ENCODE measurements at regions not wholly inside any gene's neighbourhood (a gene's known extent, or its start where the extent isn't known, plus 50 kb on each side); places are given as distances from the start of the nearest gene placed in this dataset.
A peak's percentile ranks its signal among the peaks of the same experiment; 100 is the strongest.

DNA sequence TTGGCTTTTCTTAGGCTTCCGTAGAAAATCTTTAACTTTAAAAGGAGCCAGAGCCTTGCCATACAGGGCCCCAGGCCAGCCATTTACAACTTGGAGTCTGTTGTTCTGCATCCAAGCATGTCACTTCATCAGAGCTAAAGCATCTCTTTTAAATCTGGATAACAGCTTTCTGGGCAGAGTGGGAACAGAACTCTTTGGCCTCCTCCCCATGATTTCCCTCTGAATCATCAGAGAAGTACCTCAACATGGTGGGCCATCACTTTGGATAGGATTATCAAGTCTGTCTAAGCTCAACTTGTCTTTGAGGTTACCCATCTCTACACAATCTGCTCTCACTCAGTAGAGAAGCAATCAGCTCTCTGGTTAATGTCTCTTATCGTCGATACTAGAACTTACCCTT is 170.9 kb downstream of the SLC6A15 start:
- DNase-seq (ENCODE audit: low read depth), result no peak

DNA sequence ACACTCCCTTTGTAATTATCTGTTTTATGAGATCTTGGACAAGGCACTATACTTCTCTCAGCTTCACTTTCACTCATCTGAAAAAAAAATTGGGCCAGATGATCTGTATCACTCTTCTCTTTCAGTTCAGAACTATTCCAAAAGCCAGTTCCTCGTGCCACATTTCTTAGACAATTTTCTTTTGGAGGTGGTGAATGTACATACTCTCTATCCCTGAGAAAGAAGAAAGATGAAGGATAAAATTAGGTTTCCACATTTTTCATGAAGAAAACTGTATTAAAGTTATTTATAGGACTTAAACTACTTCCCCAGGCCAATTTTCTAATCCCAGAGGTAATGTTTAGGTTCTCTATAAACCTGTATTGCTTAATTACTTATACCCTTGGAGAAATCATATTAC is 171.6 kb downstream of the SLC6A15 start:
- no peak for DNase-seq (ENCODE audit: low read depth)

DNA sequence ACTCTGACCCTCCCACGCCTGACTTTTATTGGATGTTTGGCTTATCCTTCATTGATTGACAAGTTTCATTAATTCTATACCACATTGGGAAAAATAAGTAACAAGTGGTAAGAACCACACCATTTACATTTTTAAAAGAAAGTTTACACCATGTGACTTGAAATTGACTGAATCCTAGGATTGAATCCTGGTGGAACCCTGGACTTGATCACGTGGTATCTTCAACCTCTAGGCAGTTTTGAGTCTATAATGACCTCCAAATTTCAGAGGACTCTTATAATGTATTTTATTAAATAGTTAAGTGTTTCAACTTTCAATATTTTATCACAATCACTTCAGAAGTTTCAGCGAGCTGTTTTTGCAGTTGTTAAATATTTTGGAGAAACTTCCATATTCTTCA is 172.0 kb downstream of the SLC6A15 start:
- no peak for DNase-seq (ENCODE audit: low read depth)

DNA sequence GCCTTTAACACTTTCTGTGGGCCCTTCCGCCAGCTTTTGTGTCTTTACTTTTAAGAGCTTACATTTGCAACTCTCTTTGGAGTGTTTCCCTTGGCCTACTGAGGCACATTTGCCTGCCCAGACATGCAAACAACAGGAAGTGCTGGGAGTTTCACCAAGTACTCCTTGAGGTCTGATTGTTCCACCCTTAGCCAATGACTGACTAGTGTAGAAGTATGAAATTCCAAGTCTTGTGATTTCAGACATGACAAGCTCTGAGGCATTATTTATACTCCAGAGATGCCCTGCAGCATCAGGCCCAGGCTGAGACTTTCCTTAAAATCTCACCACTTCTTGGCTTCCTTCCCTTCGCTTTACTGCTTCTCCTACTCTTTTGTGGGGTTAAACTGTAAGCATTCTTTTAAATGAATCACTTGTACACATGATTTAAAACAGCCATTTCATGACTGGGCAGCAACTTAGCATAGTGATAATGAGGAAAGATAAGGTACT is 174.1 kb downstream of the SLC6A15 start:
- peak; percentile 14 for DNase-seq (ENCODE audit: low read depth)

DNA sequence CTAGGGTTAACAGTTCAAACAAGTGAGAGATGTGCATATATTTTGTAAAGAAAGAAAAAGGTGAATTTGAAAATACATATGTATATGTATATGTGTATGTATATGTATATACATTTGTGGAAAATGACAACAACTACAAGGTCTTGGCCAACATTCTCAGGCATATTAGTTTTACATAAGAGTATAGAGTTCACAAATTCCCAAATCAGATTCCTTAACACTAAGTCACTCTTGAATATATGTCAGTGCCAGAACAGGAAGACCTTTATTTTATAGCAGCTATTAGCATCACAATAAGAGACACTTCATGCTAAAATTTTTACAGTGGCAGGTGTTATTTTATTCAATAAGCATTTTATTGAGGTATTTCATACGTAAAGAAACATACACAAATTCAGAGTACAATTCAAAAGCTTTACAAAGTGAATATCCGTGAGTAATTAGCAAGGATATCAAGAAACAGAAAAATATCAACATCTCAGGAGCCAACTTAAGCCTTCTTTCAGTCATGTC is 179.7 kb downstream of the SLC6A15 start:
- DNase-seq (ENCODE audit: low read depth), result no peak

DNA sequence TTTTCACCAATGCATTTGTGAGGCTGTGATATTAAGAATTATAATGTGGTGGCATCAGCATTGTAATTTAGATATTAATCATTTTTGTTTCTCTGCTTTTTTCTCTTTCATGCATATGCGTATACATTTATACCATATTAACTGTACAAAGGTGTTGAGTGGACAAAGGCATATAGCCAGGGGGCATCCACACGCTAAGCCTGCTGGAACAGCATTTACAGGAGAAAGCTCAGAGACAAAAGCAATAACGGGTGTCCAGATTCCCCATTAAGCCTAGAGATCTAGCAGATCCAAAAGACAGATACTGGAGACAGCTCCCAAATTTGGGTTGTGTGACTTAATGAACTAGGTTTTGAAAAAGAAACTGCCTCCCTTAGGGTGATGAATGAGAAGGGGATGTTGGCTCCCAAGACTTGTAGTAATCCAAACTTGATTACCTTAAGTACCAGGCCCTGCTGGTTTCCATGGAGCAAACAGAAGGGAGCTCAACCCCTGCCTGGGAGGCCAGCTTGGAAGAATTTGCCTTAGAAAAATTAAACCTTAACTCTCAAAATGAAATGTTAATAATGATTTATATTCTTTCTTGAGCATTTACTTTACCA is 181.9 kb downstream of the SLC6A15 start:
- no peak for DNase-seq (ENCODE audit: low read depth)

DNA sequence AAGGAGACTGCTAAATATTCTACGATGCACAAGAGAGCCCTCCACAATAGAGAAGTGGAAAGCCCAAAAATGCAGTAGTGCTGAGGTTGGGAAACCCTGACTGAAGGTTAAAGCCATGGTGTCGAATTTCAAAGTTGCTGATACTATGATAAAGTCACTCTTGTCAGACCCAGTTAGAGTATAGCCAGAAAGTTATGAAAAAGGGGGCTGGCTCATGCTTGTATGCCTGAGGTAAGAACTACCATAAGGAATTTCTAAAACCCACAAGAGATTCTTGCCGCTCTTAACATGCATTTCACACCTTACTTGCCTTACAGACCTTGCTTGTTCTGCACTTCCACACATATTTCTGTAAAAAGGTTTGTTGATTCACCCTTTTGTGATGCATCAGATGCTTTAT is 184.6 kb downstream of the SLC6A15 start:
- no peak for DNase-seq (ENCODE audit: low read depth)

DNA sequence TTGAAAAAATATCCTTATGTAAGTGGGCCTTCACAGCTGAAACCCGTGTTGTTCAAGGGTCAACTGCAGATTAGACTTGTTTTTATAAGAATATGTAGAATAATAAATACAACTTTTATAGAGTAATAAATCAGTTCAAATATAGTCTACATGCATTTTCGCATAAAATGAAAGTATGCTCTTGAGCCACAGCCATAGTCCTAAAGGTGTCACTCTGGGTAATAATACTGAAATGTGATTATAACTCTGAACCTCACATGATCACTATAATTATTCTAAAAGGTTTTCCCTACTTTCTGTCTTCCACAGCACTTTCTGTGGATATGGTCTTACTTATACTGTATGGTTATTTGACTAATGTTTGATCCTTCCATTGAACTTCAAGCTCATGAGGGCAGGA is 185.8 kb downstream of the SLC6A15 start:
- DNase-seq (ENCODE audit: low read depth), result no peak

DNA sequence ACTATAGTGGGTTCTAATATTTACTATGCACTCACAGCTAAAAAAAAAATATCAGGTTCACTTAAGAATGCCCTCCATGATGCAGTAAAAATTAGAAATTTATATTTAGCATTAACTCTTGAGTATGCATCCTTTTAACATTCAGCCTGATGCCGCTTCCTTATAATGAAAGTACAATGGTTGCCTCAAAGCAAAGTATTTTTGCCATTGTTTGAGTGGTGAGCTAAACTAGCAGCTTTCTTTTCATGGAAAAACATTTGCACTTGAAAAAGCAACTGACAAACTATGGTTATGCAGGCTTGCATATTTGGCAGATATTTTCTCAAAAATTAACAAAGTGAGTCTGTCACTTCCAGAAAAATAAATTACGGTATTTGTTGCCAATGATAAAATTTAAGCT is 188.6 kb downstream of the SLC6A15 start:
- DNase-seq (ENCODE audit: low read depth), result no peak

DNA sequence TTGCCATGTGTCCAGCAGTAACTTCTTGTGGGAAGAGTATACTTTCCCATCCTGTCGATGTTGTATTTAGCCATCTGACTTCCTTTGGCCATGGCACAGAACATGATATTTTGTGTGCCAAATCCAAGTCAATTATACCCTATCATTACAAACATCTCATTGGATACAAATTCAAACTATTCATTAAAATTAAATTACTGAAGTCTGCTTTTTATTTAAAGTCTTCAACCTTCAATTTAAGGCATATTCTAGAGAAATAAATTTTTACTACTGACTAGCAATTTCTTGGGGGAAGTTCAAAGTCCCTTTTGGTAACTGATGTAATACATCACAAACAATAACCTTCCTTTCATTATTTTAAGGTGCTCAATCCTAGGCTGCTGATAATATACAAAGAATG is 192.6 kb downstream of the SLC6A15 start:
- no peak for DNase-seq (ENCODE audit: low read depth)

DNA sequence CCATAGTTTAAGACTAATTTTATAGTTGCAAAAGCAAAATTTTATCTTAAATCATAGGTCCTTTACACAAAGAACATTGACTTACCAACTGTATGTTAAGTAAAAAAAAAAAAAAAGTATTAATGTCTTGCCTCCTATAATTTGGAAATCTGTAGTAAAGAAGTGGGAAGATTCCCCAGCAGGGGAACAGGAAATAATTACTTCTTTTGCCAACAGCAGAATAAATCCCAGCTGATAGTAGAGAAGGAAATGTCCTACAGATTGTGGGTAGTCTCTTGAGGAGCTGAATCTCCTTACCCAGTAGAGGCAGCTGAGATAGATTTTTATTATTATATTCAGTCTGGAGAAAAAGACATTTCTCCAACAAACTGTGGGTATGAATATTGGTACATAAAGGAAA is 193.7 kb downstream of the SLC6A15 start:
- DNase-seq (ENCODE audit: low read depth), result no peak

DNA sequence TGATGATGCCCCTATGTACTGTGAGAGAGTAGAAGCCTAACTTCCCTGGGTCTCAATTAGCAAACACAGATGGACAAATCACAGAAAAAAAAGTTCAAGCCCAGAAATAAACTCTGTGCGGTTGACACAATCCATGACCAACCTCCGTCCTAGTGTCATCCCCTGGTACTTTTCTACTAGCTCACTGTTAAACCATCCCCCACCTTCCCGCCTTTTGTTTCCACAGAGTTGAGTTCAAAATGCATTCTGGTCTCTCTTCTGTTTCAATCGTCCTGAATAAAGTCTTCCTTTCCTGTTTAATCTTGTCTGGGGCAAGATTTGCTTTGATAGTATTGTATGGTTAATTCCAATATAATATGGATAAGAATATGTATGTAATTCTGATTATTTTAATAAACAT is 199.9 kb downstream of the SLC6A15 start:
- no peak for DNase-seq (ENCODE audit: low read depth)

DNA sequence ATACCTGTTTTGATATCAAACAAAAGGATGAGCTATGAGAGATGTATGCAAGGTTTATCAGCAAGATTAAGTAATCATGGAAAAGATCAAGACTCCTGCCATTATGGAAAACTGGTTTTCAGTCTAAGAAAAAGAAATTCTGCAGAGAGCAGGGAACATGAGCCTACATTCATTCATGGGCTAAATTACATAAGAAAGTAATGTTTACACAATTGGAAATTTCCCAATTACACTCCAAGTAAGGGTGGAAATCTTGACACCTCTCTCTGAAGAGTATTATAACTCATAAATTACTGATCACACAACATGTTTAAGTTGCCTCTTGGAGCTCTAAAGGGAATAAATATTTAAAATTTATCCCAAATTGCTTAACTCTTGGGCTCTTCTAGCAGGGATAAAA is 206.2 kb downstream of the SLC6A15 start:
- no peak for DNase-seq (ENCODE audit: low read depth)

DNA sequence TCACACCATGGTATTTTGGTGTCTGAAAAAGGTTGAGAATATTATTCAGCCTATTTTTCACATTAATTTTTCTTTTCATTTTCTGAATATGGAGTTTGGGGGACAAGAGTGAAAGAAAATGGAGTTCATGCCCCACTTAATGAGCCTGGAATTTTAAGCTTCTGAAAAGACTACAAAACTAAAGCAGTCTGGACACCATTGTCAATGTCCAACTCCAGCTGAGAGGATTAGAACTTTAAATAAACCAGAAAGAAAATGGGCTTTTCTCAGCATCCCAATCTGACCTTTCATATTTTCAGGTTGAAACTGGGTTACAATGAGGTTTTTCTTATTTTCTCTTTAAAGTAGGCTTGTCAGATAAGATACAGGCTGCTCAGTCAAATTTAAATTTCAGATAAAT is 207.7 kb downstream of the SLC6A15 start:
- DNase-seq (ENCODE audit: low read depth), result no peak

DNA sequence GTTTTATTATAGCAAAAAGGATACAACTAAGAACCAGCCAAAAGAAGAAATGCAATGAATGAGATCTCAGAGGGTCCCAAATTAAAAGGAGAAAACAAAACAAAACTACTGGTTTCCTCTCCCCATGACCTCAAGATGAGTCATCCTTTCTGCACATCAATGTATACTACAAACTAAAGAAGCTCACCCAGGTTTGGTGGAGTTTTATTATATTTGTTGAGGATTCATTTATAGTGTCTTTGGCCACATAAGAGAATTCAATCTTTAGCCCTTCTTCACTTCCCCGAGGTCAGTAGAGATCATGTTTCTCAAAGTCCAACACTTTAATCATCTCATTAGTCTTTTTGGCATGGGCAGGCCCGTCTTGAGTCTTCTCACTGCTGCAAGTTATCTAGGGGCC is 210.6 kb downstream of the SLC6A15 start:
- DNase-seq (ENCODE audit: low read depth), result no peak

DNA sequence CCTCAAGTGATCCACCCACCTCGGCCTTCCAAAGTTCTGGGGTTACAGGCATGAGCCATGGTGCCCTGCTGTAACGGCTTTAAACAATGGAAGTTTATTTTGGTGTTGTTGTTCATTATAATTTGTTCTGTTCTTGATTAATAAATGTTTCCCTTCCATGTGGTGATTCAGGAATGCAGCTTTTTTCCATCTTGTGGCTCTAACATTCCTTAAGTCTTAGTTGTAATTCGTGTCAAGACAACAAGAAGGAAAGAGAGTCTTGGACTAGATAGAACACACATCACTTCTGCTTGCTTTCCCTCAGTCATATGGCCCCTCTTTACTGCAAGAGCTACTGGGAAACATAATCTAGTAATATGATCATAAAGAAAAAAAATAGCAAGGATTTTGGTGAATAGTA is 211.6 kb downstream of the SLC6A15 start:
- DNase-seq (ENCODE audit: low read depth), result no peak

DNA sequence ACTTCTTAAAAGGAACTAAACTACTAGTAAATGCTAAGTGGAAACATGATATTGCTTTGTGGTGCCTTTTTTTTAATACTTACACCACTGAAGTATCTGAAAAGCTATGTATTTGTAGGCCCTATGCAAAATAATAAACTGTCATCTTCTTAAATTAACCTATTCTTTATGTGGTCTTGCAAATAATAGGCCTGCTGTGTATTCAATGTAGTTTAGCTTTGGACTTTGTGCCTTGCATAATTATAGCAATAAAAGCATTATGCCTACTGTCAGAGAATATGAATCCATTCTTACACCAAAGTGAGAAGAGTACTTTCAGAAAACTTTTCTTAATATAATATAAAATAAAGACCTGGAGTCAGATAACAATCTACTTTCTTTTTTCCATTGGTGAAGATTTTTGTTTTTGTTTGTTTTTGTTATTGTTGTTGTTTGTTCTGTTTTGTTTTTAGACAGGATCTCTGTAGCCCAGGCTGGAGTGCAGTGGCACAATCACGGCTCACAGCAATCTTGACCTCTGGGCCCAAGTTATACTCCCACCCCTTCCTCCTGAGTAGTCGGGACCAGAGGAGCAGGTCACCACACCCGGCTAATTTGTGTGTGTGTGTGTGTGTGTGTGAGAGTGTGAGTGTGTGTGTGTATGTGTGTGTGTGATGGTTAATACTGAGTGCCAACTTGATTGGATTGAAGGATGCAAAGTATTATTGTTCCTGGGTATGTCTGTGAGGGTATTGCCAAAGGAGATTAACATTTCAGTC is 213.8 kb downstream of the SLC6A15 start:
- DNase-seq (ENCODE audit: low read depth), result no peak

DNA sequence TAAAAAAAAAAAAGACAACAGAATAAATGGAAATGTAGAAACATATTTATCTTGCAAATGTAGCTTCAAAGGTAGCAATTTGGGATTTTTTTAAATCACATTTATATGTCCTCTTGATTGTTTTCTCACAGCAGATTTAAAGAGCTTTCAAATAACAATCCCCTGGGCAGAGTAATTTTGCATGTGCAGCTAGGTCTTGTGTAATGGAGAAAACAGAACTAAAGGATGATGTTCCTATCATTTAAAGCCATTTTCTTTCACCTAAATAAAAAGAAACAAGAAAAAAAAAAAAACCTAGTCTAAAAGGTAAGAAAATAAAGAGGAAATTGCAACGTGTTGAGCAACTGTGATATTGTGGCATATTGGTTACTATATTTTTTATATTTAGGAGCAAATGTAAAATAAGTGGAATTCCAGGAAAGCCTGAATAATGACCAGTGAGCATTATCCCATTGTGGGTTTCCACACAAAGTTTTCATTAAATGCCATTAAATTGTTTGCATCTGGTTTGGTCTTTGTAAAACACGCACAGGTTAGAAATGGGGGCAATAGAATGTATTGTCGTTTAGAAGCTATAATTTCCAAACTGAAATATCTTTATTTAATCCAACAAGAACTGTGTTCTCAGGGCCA is 215.6 kb downstream of the SLC6A15 start:
- no peak for DNase-seq (ENCODE audit: low read depth)

DNA sequence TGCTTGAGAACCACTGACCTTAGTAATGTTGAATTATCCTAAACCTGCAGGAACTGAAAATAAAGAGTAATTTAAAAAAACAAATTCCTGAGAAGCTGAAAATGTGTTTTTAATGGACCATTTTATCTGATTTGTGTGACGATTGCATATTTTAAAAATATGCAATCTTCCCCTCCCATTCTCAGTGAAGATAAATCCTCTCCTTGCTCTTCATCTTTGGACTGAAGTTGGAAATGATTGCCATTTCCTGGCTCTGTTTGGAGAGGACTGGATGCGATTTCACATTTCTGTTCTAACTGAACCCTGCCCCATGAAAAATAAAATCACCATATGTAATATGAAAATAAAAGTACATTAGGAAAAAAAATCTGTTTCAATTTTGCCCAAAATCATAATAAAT is 216.3 kb downstream of the SLC6A15 start:
- no peak for DNase-seq (ENCODE audit: low read depth)

DNA sequence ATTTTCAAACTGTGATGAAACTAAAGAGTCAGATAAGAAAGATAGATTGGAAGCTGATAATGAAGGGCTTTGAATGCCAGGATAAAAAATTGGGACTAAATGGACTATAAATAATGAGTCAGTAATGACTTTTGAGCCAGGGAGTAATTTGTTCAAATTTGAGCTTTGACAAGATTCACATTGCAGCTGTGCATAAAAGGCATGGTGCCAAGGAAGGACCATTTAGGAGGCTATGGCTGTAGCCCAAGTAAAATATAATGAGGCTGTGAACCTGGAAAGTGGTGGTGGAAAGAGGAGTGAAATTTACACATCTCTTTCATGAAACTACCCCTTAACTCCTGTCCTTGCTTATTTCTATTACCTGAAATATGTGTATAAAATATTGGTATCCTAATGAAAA is 218.5 kb downstream of the SLC6A15 start:
- DNase-seq (ENCODE audit: low read depth), result no peak

DNA sequence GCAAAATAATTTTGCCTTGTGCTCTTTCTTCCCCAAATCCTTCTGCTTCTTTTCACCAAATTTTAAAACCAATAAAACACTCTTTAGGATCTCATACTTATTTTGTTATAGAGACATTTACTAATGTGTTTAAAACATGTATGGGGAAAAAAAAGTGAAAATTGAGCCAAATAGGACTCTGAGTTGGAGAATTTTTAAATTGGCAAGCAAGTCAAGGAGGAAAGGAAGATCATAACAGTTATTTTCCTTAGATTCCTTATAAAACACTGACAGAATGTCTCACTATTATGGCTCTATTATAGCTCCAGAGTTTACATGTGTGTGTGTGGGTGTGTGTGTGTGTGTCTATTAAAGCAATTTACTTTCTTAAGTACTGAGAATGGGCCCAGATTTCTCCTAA is 220.5 kb downstream of the SLC6A15 start:
- DNase-seq (ENCODE audit: low read depth), result no peak

DNA sequence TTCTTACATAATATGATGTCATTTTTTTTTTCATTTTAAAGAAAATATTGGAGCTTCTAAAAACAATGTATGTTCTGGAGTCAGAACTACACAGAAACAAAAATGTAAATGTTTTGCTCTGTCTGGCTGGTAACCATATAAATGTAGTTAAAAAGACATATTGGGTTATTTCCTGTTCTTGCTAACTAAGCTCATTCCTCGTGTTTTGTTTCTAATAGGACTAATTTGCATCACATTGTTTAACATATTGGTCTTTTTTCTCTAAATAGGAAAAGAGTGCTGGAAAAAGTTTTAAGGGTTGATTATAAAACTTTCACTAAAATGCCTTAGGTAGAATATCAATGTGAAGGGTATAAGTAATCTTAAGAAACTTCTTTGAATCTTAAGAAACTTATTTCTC is 221.3 kb downstream of the SLC6A15 start:
- no peak for DNase-seq (ENCODE audit: low read depth)

DNA sequence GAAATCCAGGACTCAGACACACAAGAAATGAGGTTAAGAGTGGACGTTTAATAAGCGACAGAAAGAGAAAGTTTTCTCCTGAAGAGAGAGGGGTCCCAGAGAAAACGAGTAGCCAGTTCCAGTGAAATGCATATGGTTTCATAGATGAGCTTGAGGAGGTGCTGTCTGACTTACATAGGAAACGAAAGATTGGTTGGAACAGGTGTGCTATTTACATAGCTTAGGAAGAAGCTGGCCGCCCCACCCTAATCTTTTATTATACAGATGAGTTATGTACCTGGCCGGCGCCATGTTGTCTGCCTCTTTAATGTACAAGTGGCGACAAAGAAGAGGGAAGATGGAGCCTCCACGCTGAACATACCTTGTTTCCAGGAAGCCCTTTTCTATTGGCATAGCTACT is 223.0 kb downstream of the SLC6A15 start:
- no peak for DNase-seq (ENCODE audit: low read depth)

Measured in RPMI7951 (cell line).